CD4-positive, alpha-beta T cell (primary cell): ENCODE measurements at regions not wholly inside any gene's neighbourhood (a gene's known extent, or its start where the extent isn't known, plus 50 kb on each side); places are given as distances from the start of the nearest gene placed in this dataset.

Experiments
- ATAC-seq: fragments of 200-7000 bp; cut with Tn5 transposase; one replicate; pipeline ENCODE4 v1.10.0; 2022; ENCODE audit warnings: mild to moderate bottlenecking; ENCODE audit not compliant: poor library complexity
- CTCF ChIA-PET: fragments of 350-600 bp; sonication (Branson Sonifier 250); formaldehyde crosslinking; loops from one replicate; lab custom pipeline; 2021; ENCODE audit warnings: antibody characterized with exemption, inconsistent platforms; lab: Charles Lee
- POLR2A ChIA-PET: fragments of 350-600 bp; sonication (Branson Sonifier 250); formaldehyde crosslinking; loops from one replicate; lab custom pipeline; 2021; ENCODE audit warnings: antibody characterized with exemption, inconsistent platforms; lab: Charles Lee
- DNase-seq, 14 experiments: peaks; one replicate each; pipeline ENCODE4 v3.0.0-alpha.2; 2013 to 2020; ENCODE audit warnings: mixed read lengths in 2 of 14
- H3K27ac ChIP-seq, 2 donors: one replicate each; pipeline versions ENCODE4 v1.5.1 to v1.7.0; 2013; ENCODE audit warnings: low read length in 2 of 2, low read depth in 1 of 2, mild to moderate bottlenecking in 1 of 2
- H3K27me3 ChIP-seq, 2 experiments: 1 replicate in 1 of 2; 2 replicates in 1 of 2; pipeline versions ENCODE4 v1.6.1 to v1.7.0; 2013; ENCODE audit warnings: low read length in 2 of 2, control low read depth in 1 of 2, mild to moderate bottlenecking in 1 of 2, moderate library complexity in 1 of 2; ENCODE audit not compliant: insufficient read depth in 2 of 2, control insufficient read depth in 1 of 2
- H3K36me3 ChIP-seq: one replicate; pipeline ENCODE4 v1.6.1; 2013; ENCODE audit warnings: low read length, control low read depth; ENCODE audit not compliant: insufficient read depth
- H3K4me1 ChIP-seq: one replicate; pipeline ENCODE4 v1.6.1; 2013; ENCODE audit warnings: low read length, control low read depth; ENCODE audit not compliant: insufficient read depth
- H3K4me3 ChIP-seq: one replicate; pipeline ENCODE4 v1.5.1; 2013; ENCODE audit warnings: mild to moderate bottlenecking, low read length, moderate library complexity
- H3K9me3 ChIP-seq, 2 experiments: 1 replicate in 1 of 2; 2 replicates in 1 of 2; pipeline versions ENCODE4 v1.6.1 to v1.7.0; 2013; ENCODE audit warnings: low read length in 2 of 2, mild to moderate bottlenecking in 2 of 2, control low read depth in 1 of 2, moderate library complexity in 1 of 2; ENCODE audit not compliant: control insufficient read depth in 1 of 2, insufficient read depth in 1 of 2
- H3K27ac Mint-ChIP-seq: one replicate; pipeline ENCODE4 v1.8.0; 2020; ENCODE audit warnings: mixed read lengths
- H3K27me3 Mint-ChIP-seq: one replicate; pipeline ENCODE4 v1.8.0; 2021; ENCODE audit warnings: mixed read lengths
- H3K36me3 Mint-ChIP-seq: one replicate; pipeline ENCODE4 v1.8.0; 2021; ENCODE audit warnings: low read depth, mixed read lengths
- H3K4me1 Mint-ChIP-seq: one replicate; pipeline ENCODE4 v1.8.0; 2021; ENCODE audit warnings: low read depth, mixed read lengths
- H3K4me3 Mint-ChIP-seq: one replicate; pipeline ENCODE4 v1.8.0; 2020; ENCODE audit warnings: mild to moderate bottlenecking, mixed read lengths
- H3K9me3 Mint-ChIP-seq: one replicate; pipeline ENCODE4 v1.8.0; 2020; ENCODE audit warnings: mixed read lengths
- intact Hi-C, 2 experiments: fragments of 100-400 bp; cut with DNase I in 1 of 2; cut with micrococcal nuclease in 1 of 2; formaldehyde crosslinking; loops; one replicate each; pipeline versions ENCODE4 v1.15.1 to v1.9.0; 2023 to 2025; cut with DNase I, micrococcal nuclease
- TF ChIP-seq, protein P1 (sequence below): fragments of 200-600 bp; IDR thresholded peaks from one replicate; pipeline ENCODE4 v1.8.0; 2022; ENCODE audit warnings: antibody characterized with exemption, mild to moderate bottlenecking

GRCh38 chr6:139654309-139654708 lies 279.9 kb upstream of the CITED2 start:
- no peaks in the 10 kb centered on the region for H3K36me3 ChIP-seq
- no peaks in the 10 kb centered on the region for H3K9me3 Mint-ChIP-seq
- DNase-seq (no peak), ATAC-seq (no peak)
- no peaks in the 10 kb centered on the region for H3K4me1 ChIP-seq
- H3K27ac ChIP-seq, result no peak overlapping the region
- TF ChIP-seq, protein P1, sequence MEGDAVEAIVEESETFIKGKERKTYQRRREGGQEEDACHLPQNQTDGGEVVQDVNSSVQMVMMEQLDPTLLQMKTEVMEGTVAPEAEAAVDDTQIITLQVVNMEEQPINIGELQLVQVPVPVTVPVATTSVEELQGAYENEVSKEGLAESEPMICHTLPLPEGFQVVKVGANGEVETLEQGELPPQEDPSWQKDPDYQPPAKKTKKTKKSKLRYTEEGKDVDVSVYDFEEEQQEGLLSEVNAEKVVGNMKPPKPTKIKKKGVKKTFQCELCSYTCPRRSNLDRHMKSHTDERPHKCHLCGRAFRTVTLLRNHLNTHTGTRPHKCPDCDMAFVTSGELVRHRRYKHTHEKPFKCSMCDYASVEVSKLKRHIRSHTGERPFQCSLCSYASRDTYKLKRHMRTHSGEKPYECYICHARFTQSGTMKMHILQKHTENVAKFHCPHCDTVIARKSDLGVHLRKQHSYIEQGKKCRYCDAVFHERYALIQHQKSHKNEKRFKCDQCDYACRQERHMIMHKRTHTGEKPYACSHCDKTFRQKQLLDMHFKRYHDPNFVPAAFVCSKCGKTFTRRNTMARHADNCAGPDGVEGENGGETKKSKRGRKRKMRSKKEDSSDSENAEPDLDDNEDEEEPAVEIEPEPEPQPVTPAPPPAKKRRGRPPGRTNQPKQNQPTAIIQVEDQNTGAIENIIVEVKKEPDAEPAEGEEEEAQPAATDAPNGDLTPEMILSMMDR, result no peak
- no peaks in the 10 kb centered on the region for H3K36me3 Mint-ChIP-seq
- no peaks in the 10 kb centered on the region for H3K4me1 Mint-ChIP-seq
- H3K27me3 Mint-ChIP-seq, result no peaks in the 10 kb centered on the region
- H3K9me3 ChIP-seq, result no peaks in the 10 kb centered on the region
- CTCF ChIA-PET, result no interaction called here
- H3K4me3 ChIP-seq, result no peak overlapping the region
- H3K27ac Mint-ChIP-seq, result no peak overlapping the region
- intact Hi-C loops, result no loop called here
- H3K27me3 ChIP-seq, result no peaks in the 10 kb centered on the region
- POLR2A ChIA-PET, result no interaction called here
- no peak overlapping the region for H3K4me3 Mint-ChIP-seq

GRCh38 chr6:139653111-139653510 lies 278.7 kb upstream of the CITED2 start:
- Histone ChIP-seq H3K4me3 (no peak overlapping the region), H3K9me3 (no peaks in the 10 kb centered on the region), H3K27me3 (no peaks in the 10 kb centered on the region), H3K36me3 (no peaks in the 10 kb centered on the region), H3K4me1 (no peaks in the 10 kb centered on the region), H3K27ac (no peak overlapping the region)
- no peak for DNase-seq
- H3K27me3 Mint-ChIP-seq, result peaks cover 5% of the 10 kb centered on the region
- intact Hi-C loops, result no loop called here
- TF ChIP-seq, protein P1, result no peak
- no peak for ATAC-seq
- POLR2A ChIA-PET, result interaction anchor here (0.6 kb wide), 1 partner anchor 17 kb away, joined by 3 read pairs; no protein-coding TSS in a partner anchor
- H3K36me3 Mint-ChIP-seq, result no peaks in the 10 kb centered on the region
- CTCF ChIA-PET, result no interaction called here
- no peak overlapping the region for H3K4me3 Mint-ChIP-seq
- no peaks in the 10 kb centered on the region for H3K9me3 Mint-ChIP-seq
- H3K4me1 Mint-ChIP-seq, result no peaks in the 10 kb centered on the region
- H3K27ac Mint-ChIP-seq, result no peak overlapping the region

DNA sequence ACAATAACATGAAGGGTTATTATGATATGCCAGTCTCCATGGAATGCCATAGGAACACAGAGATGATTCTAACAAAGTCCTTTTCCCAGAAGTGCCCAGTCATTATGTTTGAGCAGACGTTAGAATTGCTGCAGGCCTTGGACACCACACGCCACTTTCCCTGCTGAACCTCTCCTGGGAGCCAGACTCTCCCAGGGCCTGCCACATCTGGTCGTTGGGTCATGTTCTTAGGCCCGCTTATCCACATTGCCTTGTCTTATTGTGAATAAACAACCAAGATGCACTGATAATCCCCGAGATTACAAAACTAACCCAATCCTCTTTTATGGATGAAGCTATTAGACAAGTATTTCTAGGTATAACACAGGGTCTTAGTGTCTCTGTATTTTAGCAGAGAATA lies 276.5 kb upstream of the CITED2 start:
- no peaks in the 10 kb centered on the region for H3K27me3 ChIP-seq
- H3K4me1 Mint-ChIP-seq, result no peaks in the 10 kb centered on the region
- H3K27ac ChIP-seq, result no peak overlapping the region
- no peaks in the 10 kb centered on the region for H3K4me1 ChIP-seq
- H3K9me3 Mint-ChIP-seq, result peaks cover 2% of the 10 kb centered on the region
- H3K27ac Mint-ChIP-seq, result no peak overlapping the region
- no peak overlapping the region for H3K4me3 Mint-ChIP-seq
- H3K36me3 ChIP-seq, result no peaks in the 10 kb centered on the region
- ChIA-PET POLR2A (no interaction called here), CTCF (no interaction called here)
- H3K4me3 ChIP-seq, result no peak overlapping the region
- TF ChIP-seq, protein P1, result no peak
- intact Hi-C loops, result no loop called here
- H3K9me3 ChIP-seq, result no peaks in the 10 kb centered on the region
- ATAC-seq, result no peak
- H3K27me3 Mint-ChIP-seq, result peaks cover 6% of the 10 kb centered on the region
- no peak for DNase-seq
- no peaks in the 10 kb centered on the region for H3K36me3 Mint-ChIP-seq
